ENCODE measurements at regions not wholly inside any gene's neighbourhood (a gene's known extent, or its start where the extent isn't known, plus 50 kb on each side); places are given as distances from the start of the nearest gene placed in this dataset.

GRCh38 chr1:82525378-82525777, 724.6 kb downstream of the ADGRL2 start:
- TF ChIP-seq POLR2A (IDR thresholded peaks at IDR 0.05) (no peak), CTCF (IDR thresholded peaks at IDR 0.05) (no peak)
- Histone ChIP-seq H3K27me3 (no peaks in the 10 kb centered on the region), H3K36me3 (no peaks in the 10 kb centered on the region), H3K4me1 (no peaks in the 10 kb centered on the region), H3K4me3 (no peak overlapping the region), H3K9me3 (no peaks in the 10 kb centered on the region), H3K27ac (no peak overlapping the region)
- no peak for DNase-seq

- Histone ChIP-seq H3K4me3 (no peak overlapping the region), H3K27ac (no peak overlapping the region), H3K27me3 (no peaks in the 10 kb centered on the region), H3K36me3 (no peaks in the 10 kb centered on the region), H3K9me3 (no peaks in the 10 kb centered on the region), H3K4me1 (no peaks in the 10 kb centered on the region)
- TF ChIP-seq CTCF (IDR thresholded peaks at IDR 0.05) (no peak), POLR2A (IDR thresholded peaks at IDR 0.05) (no peak)
- DNase-seq = no peak
Measured at GRCh38 chr1:82520611-82521010, 719.9 kb downstream of the ADGRL2 start.

- Histone ChIP-seq H3K9me3 (no peaks in the 10 kb centered on the region), H3K4me3 (no peak overlapping the region), H3K27me3 (no peaks in the 10 kb centered on the region), H3K36me3 (no peaks in the 10 kb centered on the region), H3K4me1 (no peaks in the 10 kb centered on the region), H3K27ac (no peak overlapping the region)
- TF ChIP-seq POLR2A (IDR thresholded peaks at IDR 0.05) (no peak), CTCF (IDR thresholded peaks at IDR 0.05) (no peak)
- no peak for DNase-seq
Measured at GRCh38 chr1:82517586-82517985, 716.9 kb downstream of the ADGRL2 start.

GRCh38 chr1:82515650-82516049, 714.9 kb downstream of the ADGRL2 start:
- no peaks in the 10 kb centered on the region for H3K9me3 ChIP-seq
- no peak for DNase-seq
- no peak for TF ChIP-seq POLR2A (IDR thresholded peaks at IDR 0.05)
- no peak for TF ChIP-seq CTCF (IDR thresholded peaks at IDR 0.05)
- no peak overlapping the region for H3K4me3 ChIP-seq
- no peaks in the 10 kb centered on the region for H3K4me1 ChIP-seq
- H3K27ac ChIP-seq = no peak overlapping the region
- H3K36me3 ChIP-seq = no peaks in the 10 kb centered on the region
- no peaks in the 10 kb centered on the region for H3K27me3 ChIP-seq

- H3K27ac ChIP-seq = no peak overlapping the region
- H3K9me3 ChIP-seq = no peaks in the 10 kb centered on the region
- no peak overlapping the region for H3K4me3 ChIP-seq
- no peaks in the 10 kb centered on the region for H3K4me1 ChIP-seq
- no peak for DNase-seq
- TF ChIP-seq POLR2A (IDR thresholded peaks at IDR 0.05) = no peak
- no peaks in the 10 kb centered on the region for H3K36me3 ChIP-seq
- H3K27me3 ChIP-seq = no peaks in the 10 kb centered on the region
Measured at GRCh38 chr1:82511441-82511840, 710.7 kb downstream of the ADGRL2 start.

- no peak for DNase-seq
- H3K36me3 ChIP-seq = no peaks in the 10 kb centered on the region
- TF ChIP-seq POLR2A (IDR thresholded peaks at IDR 0.05) = no peak
- no peak for TF ChIP-seq CTCF (IDR thresholded peaks at IDR 0.05)
- H3K4me1 ChIP-seq = no peaks in the 10 kb centered on the region
- no peak overlapping the region for H3K4me3 ChIP-seq
- H3K27ac ChIP-seq = no peak overlapping the region
- no peaks in the 10 kb centered on the region for H3K27me3 ChIP-seq
- no peaks in the 10 kb centered on the region for H3K9me3 ChIP-seq
Measured at GRCh38 chr1:82510431-82510830, 709.7 kb downstream of the ADGRL2 start.

Measured in Peyer's patch (tissue), 4 donors.